Activated naive CD4-positive, alpha-beta T cell treated with anti-CD3 and anti-CD28 coated beads, Interleukin-2, amount 10 ng/mL, durations not matched to agents 7 days and 5 days (primary cell): ENCODE measurements at regions not wholly inside any gene's neighbourhood (a gene's known extent, or its start where the extent isn't known, plus 50 kb on each side); places are given as distances from the start of the nearest gene placed in this dataset.
"Not testable (repeated sequence)": the region's sequence is repeated elsewhere in the genome, so short reads cannot be mapped to it uniquely, and the experiment has no call there.

Source experiments
- CTCF ChIA-PET: fragments of 350-600 bp; sonication (Branson Sonifier 250); formaldehyde crosslinking; loops from one replicate; lab custom pipeline; 2021; ENCODE audit warnings: antibody characterized with exemption; lab: Charles Lee
- DNase-seq: peaks from one replicate; pipeline ENCODE4 v3.0.0-alpha.2; 2020
- H3K27ac Mint-ChIP-seq: one replicate; pipeline ENCODE4 v1.8.0; 2021; ENCODE audit warnings: mild to moderate bottlenecking, moderate library complexity, mixed read lengths
- H3K27me3 Mint-ChIP-seq: one replicate; pipeline ENCODE4 v1.8.0; 2021; ENCODE audit warnings: mild to moderate bottlenecking, mixed read lengths
- H3K36me3 Mint-ChIP-seq: one replicate; pipeline ENCODE4 v1.8.0; 2021; ENCODE audit warnings: mixed read lengths
- H3K4me1 Mint-ChIP-seq: one replicate; pipeline ENCODE4 v1.8.0; 2021; ENCODE audit warnings: mixed read lengths
- H3K4me3 Mint-ChIP-seq: one replicate; pipeline ENCODE4 v1.8.0; 2021; ENCODE audit warnings: mild to moderate bottlenecking, moderate library complexity, mixed read lengths
- H3K9me3 Mint-ChIP-seq: one replicate; pipeline ENCODE4 v1.8.0; 2021; ENCODE audit warnings: mixed read lengths

- CTCF ChIA-PET = no interaction called here
- DNase-seq = no peak
- H3K4me3 Mint-ChIP-seq = no peak overlapping the region
- H3K9me3 Mint-ChIP-seq = no peaks in the 10 kb centered on the region
- H3K4me1 Mint-ChIP-seq = no peaks in the 10 kb centered on the region
- H3K27me3 Mint-ChIP-seq = peaks cover 44% of the 10 kb centered on the region
- H3K27ac Mint-ChIP-seq = no peak overlapping the region
- H3K36me3 Mint-ChIP-seq = no peaks in the 10 kb centered on the region
Measured at GRCh38 chr5:62211405-62211804, 94.6 kb upstream of the KIF2A start.

GRCh38 chr5:62212648-62213047 is 93.4 kb upstream of the KIF2A start:
- peaks cover 39% of the 10 kb centered on the region for H3K27me3 Mint-ChIP-seq
- no peaks in the 10 kb centered on the region for H3K4me1 Mint-ChIP-seq
- CTCF ChIA-PET = no interaction called here
- no peak overlapping the region for H3K27ac Mint-ChIP-seq
- H3K9me3 Mint-ChIP-seq = no peaks in the 10 kb centered on the region
- H3K36me3 Mint-ChIP-seq = no peaks in the 10 kb centered on the region
- no peak overlapping the region for H3K4me3 Mint-ChIP-seq
- no peak for DNase-seq

GRCh38 chr5:62214701-62215100 is 91.3 kb upstream of the KIF2A start:
- peaks cover 41% of the 10 kb centered on the region for H3K27me3 Mint-ChIP-seq
- H3K27ac Mint-ChIP-seq = no peak overlapping the region
- H3K4me3 Mint-ChIP-seq = no peak overlapping the region
- CTCF ChIA-PET = no interaction called here
- no peaks in the 10 kb centered on the region for H3K9me3 Mint-ChIP-seq
- DNase-seq = no peak
- H3K36me3 Mint-ChIP-seq = no peaks in the 10 kb centered on the region
- H3K4me1 Mint-ChIP-seq = no peaks in the 10 kb centered on the region

DNA sequence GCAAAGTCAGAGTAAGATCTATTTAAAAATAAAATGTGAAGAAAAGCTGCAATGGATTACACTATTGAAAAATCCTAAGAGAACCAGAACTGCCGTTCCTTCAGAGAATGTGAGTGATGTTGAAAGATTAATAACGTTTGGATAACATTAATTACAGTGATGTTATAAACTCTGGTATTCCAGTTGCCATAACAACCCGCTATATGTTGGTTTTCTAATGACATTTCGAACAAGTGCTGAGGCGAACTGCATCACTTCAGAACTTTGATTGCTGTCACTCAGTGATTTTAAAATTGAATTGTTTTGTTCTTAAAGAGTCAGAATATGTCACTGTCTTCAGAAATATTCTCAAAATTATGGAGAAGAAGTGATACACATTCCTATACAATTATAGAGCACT is 89.4 kb upstream of the KIF2A start:
- H3K4me3 Mint-ChIP-seq, H3K27ac Mint-ChIP-seq, CTCF ChIA-PET, H3K9me3 Mint-ChIP-seq, DNase-seq, H3K36me3 Mint-ChIP-seq, H3K4me1 Mint-ChIP-seq: not testable (repeated sequence)
- peaks cover 40% of the 10 kb centered on the region for H3K27me3 Mint-ChIP-seq

- CTCF ChIA-PET = not testable (repeated sequence)
Measured at GRCh38 chr5:62217095-62217494, 88.9 kb upstream of the KIF2A start.

DNA sequence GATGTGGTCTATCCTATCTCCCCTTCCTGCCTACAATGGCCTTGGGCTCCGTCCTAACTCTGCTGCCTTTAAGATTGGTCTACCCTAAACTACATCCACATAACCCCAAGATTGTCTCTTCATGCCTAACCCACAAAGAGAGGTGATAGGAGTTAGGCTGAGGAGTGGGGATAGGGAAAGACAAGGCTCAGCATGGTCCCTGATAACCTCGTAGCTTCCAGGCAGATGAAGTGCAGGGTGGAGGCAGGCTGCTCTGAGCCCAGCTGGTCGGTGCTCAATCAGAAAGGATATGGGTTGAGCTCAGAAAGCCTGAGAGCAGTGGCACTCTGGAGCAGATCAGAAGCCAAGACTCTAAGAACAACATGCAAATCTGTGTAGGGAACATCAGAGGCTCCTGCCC is 87.1 kb upstream of the KIF2A start:
- CTCF ChIA-PET, H3K4me3 Mint-ChIP-seq, DNase-seq, H3K36me3 Mint-ChIP-seq, H3K4me1 Mint-ChIP-seq, H3K27ac Mint-ChIP-seq, H3K9me3 Mint-ChIP-seq: not testable (repeated sequence)
- H3K27me3 Mint-ChIP-seq = peaks cover 38% of the 10 kb centered on the region

More at GRCh38 chr5:62217095-62217494, 88.9 kb upstream of the KIF2A start:
- not testable (repeated sequence) for H3K4me1 Mint-ChIP-seq, H3K9me3 Mint-ChIP-seq, H3K36me3 Mint-ChIP-seq, H3K4me3 Mint-ChIP-seq, H3K27ac Mint-ChIP-seq, DNase-seq
- H3K27me3 Mint-ChIP-seq = peaks cover 45% of the 10 kb centered on the region

DNA sequence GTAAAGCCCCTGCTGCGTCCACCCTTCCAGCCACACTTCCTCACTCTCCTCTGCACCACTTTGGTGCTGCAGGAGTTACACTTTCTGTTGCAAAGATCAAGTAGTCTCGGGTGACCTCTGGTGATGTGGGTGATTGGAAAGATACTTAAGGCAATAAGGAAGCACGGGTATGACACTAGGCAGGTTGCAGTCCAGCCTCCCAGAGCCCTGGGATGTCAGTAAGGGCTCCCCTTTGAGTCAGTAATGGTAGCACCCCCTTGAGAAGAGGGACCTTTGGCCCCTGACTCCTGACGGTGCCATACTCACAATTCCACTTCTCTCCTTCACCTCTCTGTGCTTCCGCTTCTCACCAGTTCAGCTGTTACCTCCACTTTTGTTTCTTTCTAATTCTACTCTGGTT is 84.1 kb upstream of the KIF2A start:
- DNase-seq, H3K27ac Mint-ChIP-seq, H3K9me3 Mint-ChIP-seq, H3K36me3 Mint-ChIP-seq, CTCF ChIA-PET, H3K4me3 Mint-ChIP-seq: not testable (repeated sequence)
- Mint-ChIP-seq H3K27me3 (peaks cover 26% of the 10 kb centered on the region), H3K4me1 (peaks cover 15% of the 10 kb centered on the region)

GRCh38 chr5:62222305-62222704 is 83.7 kb upstream of the KIF2A start:
- CTCF ChIA-PET = not testable (repeated sequence)

GRCh38 chr5:62223312-62223670 is 82.7 kb upstream of the KIF2A start:
- Mint-ChIP-seq H3K4me3 (peak overlapping the region; percentile 72), H3K4me1 (peaks cover 15% of the 10 kb centered on the region), H3K27ac (peak overlapping the region; percentile 87), H3K27me3 (peaks cover 32% of the 10 kb centered on the region)
- H3K9me3 Mint-ChIP-seq, H3K36me3 Mint-ChIP-seq: not testable (repeated sequence)
- peak; percentile 86 for DNase-seq
- CTCF ChIA-PET = interaction anchor here (0.6 to 3.5 kb wide), 4 partner anchors 75 to 405 kb away, joined by 4 to 63 read pairs (median 7); partner anchors contain the start of gene KIF2A

More at GRCh38 chr5:62222305-62222704, 83.7 kb upstream of the KIF2A start:
- H3K36me3 Mint-ChIP-seq, H3K9me3 Mint-ChIP-seq, H3K27ac Mint-ChIP-seq, H3K4me3 Mint-ChIP-seq, DNase-seq: not testable (repeated sequence)
- peaks cover 15% of the 10 kb centered on the region for H3K4me1 Mint-ChIP-seq
- H3K27me3 Mint-ChIP-seq = peaks cover 30% of the 10 kb centered on the region

DNA sequence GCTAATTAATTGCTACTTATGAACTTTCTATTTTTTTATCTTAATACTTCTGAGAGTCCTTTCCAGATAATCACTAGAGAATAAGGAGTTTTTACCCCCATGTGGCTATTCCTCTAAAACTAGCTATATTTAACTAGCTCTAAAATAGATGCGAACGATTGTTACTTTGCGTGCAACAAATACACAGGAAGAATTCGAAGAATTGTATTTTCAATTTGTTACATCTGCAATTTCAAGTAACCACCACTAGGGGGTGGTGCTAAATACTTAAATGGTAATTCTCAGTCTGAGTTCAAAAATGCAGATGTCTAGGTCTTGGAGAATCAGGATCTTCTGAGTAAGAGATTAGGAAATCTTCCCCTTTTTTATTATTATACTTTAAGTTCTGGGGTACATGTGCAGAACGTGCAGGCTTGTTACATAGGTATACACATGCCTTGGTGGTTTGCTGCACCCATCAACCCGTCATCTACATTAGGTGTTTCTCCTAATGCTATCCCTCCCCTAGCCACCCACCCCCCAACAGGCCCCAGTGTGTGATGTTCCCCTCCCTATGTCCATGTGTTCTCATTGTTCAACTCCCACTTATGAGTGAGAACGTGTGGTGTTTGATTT is 80.9 kb upstream of the KIF2A start:
- CTCF ChIA-PET = interaction anchor here (0.7 to 3.5 kb wide), 17 partner anchors 60 to 357 kb away, joined by 3 to 63 read pairs (median 4); partner anchors contain the start of genes IPO11 and KIF2A
- not testable (repeated sequence) for H3K9me3 Mint-ChIP-seq, DNase-seq, H3K36me3 Mint-ChIP-seq
- Mint-ChIP-seq H3K27me3 (peaks cover 26% of the 10 kb centered on the region), H3K4me1 (peaks cover 15% of the 10 kb centered on the region), H3K27ac (peak overlapping the region; percentile 40), H3K4me3 (peak overlapping the region; percentile 72)

DNA sequence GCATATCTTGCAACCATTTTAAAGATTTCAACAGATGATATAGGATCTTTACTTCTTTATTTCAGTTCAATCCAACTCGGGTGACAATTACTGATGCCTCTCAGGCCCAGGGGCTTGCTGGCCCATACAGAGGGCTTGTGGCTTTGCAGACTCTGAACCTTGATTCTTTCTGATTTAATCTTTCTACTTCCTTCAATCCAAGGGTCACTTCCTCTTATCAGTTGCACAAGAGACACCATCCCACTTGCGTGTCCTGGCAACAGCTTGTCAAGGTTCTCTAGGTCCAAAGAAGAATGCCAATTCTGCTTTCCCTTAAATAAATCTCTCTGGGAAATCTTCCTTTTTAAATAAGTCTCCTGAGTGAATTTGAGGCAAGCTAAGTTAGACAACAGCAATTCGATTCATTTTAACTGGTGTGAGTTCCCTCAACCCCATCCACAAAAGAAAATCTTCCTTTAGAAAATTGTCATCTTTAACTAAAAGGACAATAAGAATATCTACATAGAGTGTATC is 75.1 kb upstream of the KIF2A start:
- H3K9me3 Mint-ChIP-seq, DNase-seq, H3K36me3 Mint-ChIP-seq, H3K4me1 Mint-ChIP-seq, H3K4me3 Mint-ChIP-seq, H3K27ac Mint-ChIP-seq, CTCF ChIA-PET: not testable (repeated sequence)
- peaks cover 21% of the 10 kb centered on the region for H3K27me3 Mint-ChIP-seq

- Mint-ChIP-seq H3K9me3 (no peaks in the 10 kb centered on the region), H3K27ac (no peak overlapping the region), H3K27me3 (peaks cover 21% of the 10 kb centered on the region), H3K4me3 (no peak overlapping the region), H3K4me1 (peaks cover 2% of the 10 kb centered on the region), H3K36me3 (no peaks in the 10 kb centered on the region)
- CTCF ChIA-PET = no interaction called here
- no peak for DNase-seq
Measured at GRCh38 chr5:62231576-62231975, 74.4 kb upstream of the KIF2A start.

DNA sequence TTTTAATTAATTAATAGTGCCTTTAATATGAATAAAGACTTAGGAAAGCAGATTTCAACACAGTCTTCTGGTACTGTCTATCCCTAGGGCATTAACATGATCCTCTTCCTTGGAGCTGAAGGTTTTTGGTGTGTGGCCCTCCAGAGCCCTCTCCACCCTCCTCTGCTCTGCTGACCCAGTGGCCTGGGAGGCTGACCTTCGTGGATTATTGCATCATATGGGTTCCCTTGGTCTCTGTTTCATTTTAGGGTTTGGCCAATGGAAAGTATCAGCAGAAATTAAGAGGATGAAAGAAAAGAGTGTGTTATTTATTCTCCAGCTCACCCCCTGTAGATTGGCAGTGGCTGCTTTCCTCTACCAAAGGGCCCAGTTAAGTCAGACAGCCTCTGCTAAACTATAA is 73.8 kb upstream of the KIF2A start:
- H3K4me1 Mint-ChIP-seq, H3K9me3 Mint-ChIP-seq, H3K27ac Mint-ChIP-seq, CTCF ChIA-PET, DNase-seq, H3K4me3 Mint-ChIP-seq, H3K36me3 Mint-ChIP-seq: not testable (repeated sequence)
- peaks cover 18% of the 10 kb centered on the region for H3K27me3 Mint-ChIP-seq

- not testable (repeated sequence) for H3K27me3 Mint-ChIP-seq, H3K27ac Mint-ChIP-seq, H3K36me3 Mint-ChIP-seq, H3K4me1 Mint-ChIP-seq, H3K4me3 Mint-ChIP-seq, DNase-seq, H3K9me3 Mint-ChIP-seq
- CTCF ChIA-PET = interaction anchor here (0.6 kb wide), 1 partner anchor 120 kb away, joined by 3 read pairs; no protein-coding TSS in a partner anchor
Measured at GRCh38 chr5:62233083-62234046, 72.6 kb upstream of the KIF2A start.
